Progenitor cell of endocrine pancreas (in vitro differentiated cells): ENCODE measurements at regions not wholly inside any gene's neighbourhood (a gene's known extent, or its start where the extent isn't known, plus 50 kb on each side); places are given as distances from the start of the nearest gene placed in this dataset.
A peak's percentile ranks its signal among the peaks of the same experiment; 100 is the strongest.

Experiments used
- DNase-seq: peaks from one replicate; pipeline ENCODE4 v3.0.0; 2021; ENCODE audit warnings: low spot score; ENCODE audit not compliant: unreplicated experiment
- H3K27ac Mint-ChIP-seq: 2 replicates; pipeline ENCODE4 v1.8.0; 2021; ENCODE audit warnings: mild to moderate bottlenecking, moderate library complexity, mixed read lengths
- H3K27me3 Mint-ChIP-seq: 2 replicates; pipeline ENCODE4 v1.8.0; 2021; ENCODE audit warnings: mixed read lengths
- H3K36me3 Mint-ChIP-seq: 2 replicates; pipeline ENCODE4 v1.8.0; 2022; ENCODE audit warnings: mixed read lengths; ENCODE audit not compliant: insufficient read depth
- H3K4me1 Mint-ChIP-seq: 2 replicates; pipeline ENCODE4 v1.8.0; 2021; ENCODE audit warnings: low read depth, mixed read lengths
- H3K4me3 Mint-ChIP-seq: 2 replicates; pipeline ENCODE4 v1.8.0; 2021; ENCODE audit warnings: low read depth, mild to moderate bottlenecking, moderate library complexity, mixed read lengths
- H3K9me3 Mint-ChIP-seq: 2 replicates; pipeline ENCODE4 v1.8.0; 2021; ENCODE audit warnings: low read depth, mixed read lengths
- TF ChIP-seq, protein P1 (sequence below): fragments of 200-600 bp; sonication (generic); IDR thresholded peaks from one replicate; pipeline ENCODE4 v1.5.0; 2021; ENCODE audit warnings: antibody characterized with exemption, mild to moderate bottlenecking; ENCODE audit not compliant: unreplicated experiment

DNA sequence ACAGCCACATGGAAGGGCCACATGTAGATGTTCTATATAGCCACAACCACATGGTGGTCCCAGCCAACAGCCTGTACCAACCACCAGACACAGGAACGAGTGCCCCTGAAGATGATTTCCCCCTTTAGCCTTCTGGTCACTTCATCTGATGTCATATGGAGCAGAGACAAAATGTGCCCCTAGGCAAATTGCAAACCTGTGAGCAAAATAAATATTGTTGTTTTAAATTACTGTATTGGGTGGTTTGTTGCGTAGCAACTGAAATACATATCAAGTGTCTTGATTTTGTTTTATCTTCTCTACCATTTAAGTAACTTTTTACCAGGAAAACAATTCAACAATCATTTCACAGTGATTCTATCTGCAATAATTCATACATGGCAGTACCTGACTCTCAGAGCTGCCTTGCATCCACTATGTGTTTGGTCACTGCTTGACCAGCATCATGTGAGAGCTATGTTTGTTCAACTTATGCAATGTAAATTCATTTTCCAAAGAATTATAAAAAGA is 142.5 kb upstream of the VLDLR start:
- TF ChIP-seq, protein P1, sequence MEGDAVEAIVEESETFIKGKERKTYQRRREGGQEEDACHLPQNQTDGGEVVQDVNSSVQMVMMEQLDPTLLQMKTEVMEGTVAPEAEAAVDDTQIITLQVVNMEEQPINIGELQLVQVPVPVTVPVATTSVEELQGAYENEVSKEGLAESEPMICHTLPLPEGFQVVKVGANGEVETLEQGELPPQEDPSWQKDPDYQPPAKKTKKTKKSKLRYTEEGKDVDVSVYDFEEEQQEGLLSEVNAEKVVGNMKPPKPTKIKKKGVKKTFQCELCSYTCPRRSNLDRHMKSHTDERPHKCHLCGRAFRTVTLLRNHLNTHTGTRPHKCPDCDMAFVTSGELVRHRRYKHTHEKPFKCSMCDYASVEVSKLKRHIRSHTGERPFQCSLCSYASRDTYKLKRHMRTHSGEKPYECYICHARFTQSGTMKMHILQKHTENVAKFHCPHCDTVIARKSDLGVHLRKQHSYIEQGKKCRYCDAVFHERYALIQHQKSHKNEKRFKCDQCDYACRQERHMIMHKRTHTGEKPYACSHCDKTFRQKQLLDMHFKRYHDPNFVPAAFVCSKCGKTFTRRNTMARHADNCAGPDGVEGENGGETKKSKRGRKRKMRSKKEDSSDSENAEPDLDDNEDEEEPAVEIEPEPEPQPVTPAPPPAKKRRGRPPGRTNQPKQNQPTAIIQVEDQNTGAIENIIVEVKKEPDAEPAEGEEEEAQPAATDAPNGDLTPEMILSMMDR = no peak
- H3K9me3 Mint-ChIP-seq = no peaks in the 10 kb centered on the region
- H3K27ac Mint-ChIP-seq = no peak overlapping the region
- H3K27me3 Mint-ChIP-seq = no peaks in the 10 kb centered on the region
- no peak overlapping the region for H3K4me3 Mint-ChIP-seq
- no peak for DNase-seq
- H3K4me1 Mint-ChIP-seq = peaks cover 10% of the 10 kb centered on the region
- H3K36me3 Mint-ChIP-seq = no peaks in the 10 kb centered on the region

DNA sequence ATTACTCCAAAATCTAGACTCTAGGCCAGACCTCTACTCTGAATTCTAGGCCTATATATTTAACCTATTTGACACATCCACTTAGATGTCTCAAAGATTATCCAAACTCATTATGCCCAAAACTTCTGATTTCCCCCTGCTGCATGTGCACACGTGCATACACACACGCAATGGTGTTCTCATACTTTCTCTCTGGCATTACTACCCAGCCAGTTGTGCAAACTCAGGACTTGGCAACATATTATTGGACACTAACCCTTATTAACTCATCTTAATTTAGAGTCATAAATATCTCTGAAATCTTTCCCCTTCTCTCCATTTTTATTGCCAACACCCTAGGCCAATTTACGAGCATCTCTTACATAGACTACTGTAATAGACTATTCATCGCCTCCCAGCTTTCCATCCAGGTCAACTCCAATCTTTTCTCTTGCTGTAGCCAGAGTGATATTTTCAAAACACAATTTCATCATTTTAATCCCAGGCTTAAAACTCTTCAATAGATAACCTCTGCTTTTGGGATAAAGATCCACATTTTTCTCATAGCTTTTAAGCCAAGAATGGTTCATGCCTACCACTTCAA is 141.2 kb upstream of the VLDLR start:
- Mint-ChIP-seq H3K27ac (no peak overlapping the region), H3K4me3 (no peak overlapping the region), H3K4me1 (peaks cover 10% of the 10 kb centered on the region), H3K27me3 (no peaks in the 10 kb centered on the region), H3K9me3 (no peaks in the 10 kb centered on the region), H3K36me3 (no peaks in the 10 kb centered on the region)
- TF ChIP-seq, protein P1 = no peak
- no peak for DNase-seq

- TF ChIP-seq, protein P1 = no peak
- Mint-ChIP-seq H3K9me3 (no peaks in the 10 kb centered on the region), H3K4me1 (peaks cover 10% of the 10 kb centered on the region), H3K36me3 (no peaks in the 10 kb centered on the region), H3K27ac (no peak overlapping the region), H3K27me3 (no peaks in the 10 kb centered on the region), H3K4me3 (no peak overlapping the region)
- DNase-seq = no peak
These were observed 140.4 kb upstream of the VLDLR start for GRCh38 chr9:2481216-2481615.

GRCh38 chr9:2486988-2487387 is 134.6 kb upstream of the VLDLR start:
- no peak for DNase-seq
- Mint-ChIP-seq H3K27ac (no peak overlapping the region), H3K27me3 (no peaks in the 10 kb centered on the region), H3K9me3 (no peaks in the 10 kb centered on the region), H3K36me3 (no peaks in the 10 kb centered on the region), H3K4me1 (no peaks in the 10 kb centered on the region), H3K4me3 (no peak overlapping the region)
- TF ChIP-seq, protein P1 = no peak

GRCh38 chr9:2489838-2490314 is 131.7 kb upstream of the VLDLR start:
- Mint-ChIP-seq H3K27me3 (no peaks in the 10 kb centered on the region), H3K36me3 (no peaks in the 10 kb centered on the region), H3K27ac (peak overlapping the region; percentile 29), H3K9me3 (no peaks in the 10 kb centered on the region), H3K4me3 (no peak overlapping the region), H3K4me1 (no peaks in the 10 kb centered on the region)
- TF ChIP-seq, protein P1 = no peak
- no peak for DNase-seq
